Endothelial cell (in vitro differentiated cells): ENCODE measurements at regions not wholly inside any gene's neighbourhood (a gene's known extent, or its start where the extent isn't known, plus 50 kb on each side); places are given as distances from the start of the nearest gene placed in this dataset.

ENCODE experiments used
- DNase-seq: peaks from one replicate; pipeline ENCODE4 v3.0.0; 2021; ENCODE audit warnings: low spot score
- H3K27ac Mint-ChIP-seq: one replicate; pipeline ENCODE4 v1.8.0; 2021; ENCODE audit warnings: mixed read lengths, inconsistent platforms; ENCODE audit not compliant: unreplicated experiment
- H3K27me3 Mint-ChIP-seq: one replicate; pipeline ENCODE4 v1.8.0; 2021; ENCODE audit warnings: mild to moderate bottlenecking, moderate library complexity, mixed read lengths, inconsistent platforms; ENCODE audit not compliant: unreplicated experiment
- H3K36me3 Mint-ChIP-seq: one replicate; pipeline ENCODE4 v1.8.0; 2021; ENCODE audit warnings: mild to moderate bottlenecking, low read depth, mixed read lengths, inconsistent platforms; ENCODE audit not compliant: unreplicated experiment
- H3K4me1 Mint-ChIP-seq: one replicate; pipeline ENCODE4 v1.8.0; 2021; ENCODE audit warnings: mild to moderate bottlenecking, mixed read lengths, inconsistent platforms; ENCODE audit not compliant: unreplicated experiment
- H3K4me3 Mint-ChIP-seq: one replicate; pipeline ENCODE4 v1.8.0; 2021; ENCODE audit warnings: mild to moderate bottlenecking, mixed read lengths, inconsistent platforms; ENCODE audit not compliant: unreplicated experiment
- H3K9me3 Mint-ChIP-seq: one replicate; pipeline ENCODE4 v1.8.0; 2021; ENCODE audit warnings: mixed read lengths, inconsistent platforms; ENCODE audit not compliant: unreplicated experiment
- CTCF ChIP-seq: fragments of 200-600 bp; sonication (generic); IDR thresholded peaks from one replicate; pipeline ENCODE4 v1.5.0; 2021; ENCODE audit warnings: antibody characterized with exemption; ENCODE audit not compliant: unreplicated experiment

DNA sequence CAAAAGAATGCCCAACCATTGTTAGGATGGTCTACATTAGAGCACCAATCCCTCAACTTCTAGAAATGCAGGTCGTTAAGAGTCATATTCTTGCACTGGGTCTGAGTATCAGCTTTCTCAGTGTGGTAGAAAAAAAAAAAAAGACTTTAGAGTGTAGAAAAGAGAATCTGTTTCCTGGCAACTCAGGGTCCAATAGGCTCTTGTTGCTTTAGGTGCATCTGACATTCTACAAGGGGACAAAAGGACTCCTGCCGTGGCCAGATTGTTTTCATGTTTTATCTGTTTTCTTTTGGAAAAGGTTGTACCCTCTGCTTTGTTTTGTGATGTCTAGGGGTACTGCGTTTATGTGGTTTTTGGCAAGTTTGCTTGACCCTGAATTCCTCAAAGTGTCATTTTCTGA lies 105.4 kb upstream of the KCNK2 start:
- H3K27ac Mint-ChIP-seq = no peak overlapping the region
- no peak for DNase-seq
- no peaks in the 10 kb centered on the region for H3K36me3 Mint-ChIP-seq
- no peaks in the 10 kb centered on the region for H3K27me3 Mint-ChIP-seq
- H3K4me1 Mint-ChIP-seq = no peaks in the 10 kb centered on the region
- H3K9me3 Mint-ChIP-seq = no peaks in the 10 kb centered on the region
- no peak overlapping the region for H3K4me3 Mint-ChIP-seq
- no peak for TF ChIP-seq CTCF

- no peak for TF ChIP-seq CTCF
- Mint-ChIP-seq H3K36me3 (no peaks in the 10 kb centered on the region), H3K9me3 (no peaks in the 10 kb centered on the region), H3K4me1 (no peaks in the 10 kb centered on the region), H3K4me3 (no peak overlapping the region), H3K27me3 (no peaks in the 10 kb centered on the region), H3K27ac (no peak overlapping the region)
- DNase-seq = no peak
These were observed 104.7 kb upstream of the KCNK2 start for GRCh38 chr1:214977700-214978374.

DNA sequence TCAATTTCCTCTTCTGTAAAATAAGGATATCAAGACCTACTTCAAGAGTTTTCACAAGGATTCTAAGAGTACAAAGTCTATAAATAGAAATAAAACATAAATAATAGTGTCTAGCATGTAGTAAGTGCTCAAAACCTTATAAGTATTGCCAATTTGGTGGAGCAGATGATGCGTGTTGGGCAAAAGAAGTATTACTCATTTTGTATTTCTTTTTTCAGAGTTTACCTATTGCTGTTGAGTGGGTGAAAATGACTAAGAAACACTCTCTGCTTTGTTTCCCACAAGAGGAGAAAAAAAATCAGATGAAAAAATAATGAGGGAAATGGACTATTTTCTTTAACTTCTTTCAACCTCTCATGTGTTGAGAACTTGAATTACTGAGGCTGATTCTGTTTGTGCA lies 103.3 kb upstream of the KCNK2 start:
- TF ChIP-seq CTCF = no peak
- Mint-ChIP-seq H3K4me1 (no peaks in the 10 kb centered on the region), H3K27ac (no peak overlapping the region), H3K4me3 (no peak overlapping the region), H3K36me3 (no peaks in the 10 kb centered on the region), H3K9me3 (no peaks in the 10 kb centered on the region), H3K27me3 (no peaks in the 10 kb centered on the region)
- DNase-seq = no peak

DNA sequence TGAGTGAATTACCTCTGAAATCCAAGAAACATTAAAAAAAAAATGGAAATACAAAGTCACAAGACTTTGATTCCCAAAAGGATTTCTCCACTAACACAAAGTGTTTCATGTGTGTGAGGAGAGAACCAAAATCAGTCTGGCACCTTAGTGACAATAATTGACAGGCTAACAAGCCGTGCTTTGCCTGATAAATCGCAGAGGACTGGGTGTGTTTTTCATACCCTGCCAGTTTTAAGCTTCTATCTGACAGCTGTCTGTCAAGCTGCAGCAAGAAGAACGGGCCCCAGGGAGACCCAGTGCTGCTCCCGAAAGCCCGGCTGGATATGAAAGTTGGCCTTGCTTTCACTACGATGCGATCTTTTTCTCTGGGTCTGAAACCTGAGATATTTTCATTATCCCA lies 101.6 kb upstream of the KCNK2 start:
- no peak overlapping the region for H3K27ac Mint-ChIP-seq
- H3K4me3 Mint-ChIP-seq = no peak overlapping the region
- no peaks in the 10 kb centered on the region for H3K4me1 Mint-ChIP-seq
- H3K27me3 Mint-ChIP-seq = no peaks in the 10 kb centered on the region
- H3K36me3 Mint-ChIP-seq = no peaks in the 10 kb centered on the region
- no peak for TF ChIP-seq CTCF
- no peaks in the 10 kb centered on the region for H3K9me3 Mint-ChIP-seq
- DNase-seq = no peak

DNA sequence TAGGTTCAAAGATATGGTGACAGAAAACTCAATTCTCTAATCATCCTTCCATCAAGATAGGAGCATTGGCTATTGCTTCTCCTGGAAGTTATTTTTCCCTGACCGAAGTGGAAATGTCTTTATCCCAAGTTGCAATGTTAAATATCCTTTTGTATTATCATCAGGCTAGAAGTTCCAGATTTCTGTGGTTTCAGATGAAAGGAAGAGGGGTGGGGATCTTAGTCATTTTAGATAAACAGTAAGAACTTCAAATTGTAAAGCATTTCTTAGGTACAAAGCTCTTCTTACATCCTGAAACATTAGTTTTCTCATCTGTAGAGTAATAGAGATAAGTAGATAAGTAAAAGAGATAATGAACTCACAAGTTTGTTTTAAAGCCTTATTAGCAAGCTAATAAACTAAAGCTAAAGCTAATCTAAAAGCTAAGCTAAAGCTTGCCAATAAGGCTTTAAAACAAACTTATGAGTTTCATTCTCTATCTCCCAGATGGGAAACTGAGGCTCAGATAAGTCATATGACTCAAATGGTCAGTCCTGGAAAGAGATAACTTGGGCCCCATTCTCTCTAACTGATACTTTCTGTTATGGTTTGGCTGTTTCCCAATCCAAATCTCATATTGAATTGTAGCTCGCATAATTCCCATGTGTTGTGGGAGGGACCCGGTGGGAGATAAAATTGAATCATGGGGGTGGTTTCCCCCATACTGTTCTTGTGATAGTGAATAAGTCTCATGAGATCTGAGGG lies 99.2 kb upstream of the KCNK2 start:
- TF ChIP-seq CTCF = no peak

More for the DNA sequence above, 99.2 kb upstream of the KCNK2 start:
- Mint-ChIP-seq H3K27me3 (peaks cover 2% of the 10 kb centered on the region), H3K27ac (no peak overlapping the region), H3K4me3 (no peak overlapping the region), H3K9me3 (no peaks in the 10 kb centered on the region), H3K36me3 (no peaks in the 10 kb centered on the region), H3K4me1 (no peaks in the 10 kb centered on the region)
- DNase-seq = no peak
